ENCODE measurements at regions not wholly inside any gene's neighbourhood (a gene's known extent, or its start where the extent isn't known, plus 50 kb on each side); places are given as distances from the start of the nearest gene placed in this dataset.

DNA sequence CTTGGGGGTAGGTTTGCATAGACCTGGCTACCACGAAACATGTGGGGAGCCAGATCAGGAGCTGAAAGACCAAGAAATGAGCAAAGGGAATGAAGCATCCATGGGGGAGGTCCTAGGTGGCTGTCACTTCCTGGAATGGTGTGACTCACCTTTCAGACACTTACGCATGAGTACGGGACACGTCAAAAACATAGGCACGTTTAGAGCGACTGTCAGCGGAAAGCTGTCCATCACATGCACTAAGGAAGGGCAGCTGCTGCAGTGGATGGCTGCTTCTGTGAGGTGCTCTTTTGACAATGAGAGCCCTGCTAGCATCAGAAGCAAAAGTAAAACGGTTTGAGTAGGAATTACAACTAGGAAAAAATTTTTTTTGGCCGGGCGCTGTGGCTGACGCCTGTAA, 244.6 kb upstream of the CCDC54 start:
- DNase-seq, result no peak
- H3K27me3 Mint-ChIP-seq, result no peaks in the 10 kb centered on the region
- TF ChIP-seq, protein P1, sequence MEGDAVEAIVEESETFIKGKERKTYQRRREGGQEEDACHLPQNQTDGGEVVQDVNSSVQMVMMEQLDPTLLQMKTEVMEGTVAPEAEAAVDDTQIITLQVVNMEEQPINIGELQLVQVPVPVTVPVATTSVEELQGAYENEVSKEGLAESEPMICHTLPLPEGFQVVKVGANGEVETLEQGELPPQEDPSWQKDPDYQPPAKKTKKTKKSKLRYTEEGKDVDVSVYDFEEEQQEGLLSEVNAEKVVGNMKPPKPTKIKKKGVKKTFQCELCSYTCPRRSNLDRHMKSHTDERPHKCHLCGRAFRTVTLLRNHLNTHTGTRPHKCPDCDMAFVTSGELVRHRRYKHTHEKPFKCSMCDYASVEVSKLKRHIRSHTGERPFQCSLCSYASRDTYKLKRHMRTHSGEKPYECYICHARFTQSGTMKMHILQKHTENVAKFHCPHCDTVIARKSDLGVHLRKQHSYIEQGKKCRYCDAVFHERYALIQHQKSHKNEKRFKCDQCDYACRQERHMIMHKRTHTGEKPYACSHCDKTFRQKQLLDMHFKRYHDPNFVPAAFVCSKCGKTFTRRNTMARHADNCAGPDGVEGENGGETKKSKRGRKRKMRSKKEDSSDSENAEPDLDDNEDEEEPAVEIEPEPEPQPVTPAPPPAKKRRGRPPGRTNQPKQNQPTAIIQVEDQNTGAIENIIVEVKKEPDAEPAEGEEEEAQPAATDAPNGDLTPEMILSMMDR (IDR thresholded peaks at IDR 0.05), result no peak
- intact Hi-C loops (cut with micrococcal nuclease), result no loop called here
- no peak overlapping the region for H3K27ac Mint-ChIP-seq
- no peaks in the 10 kb centered on the region for H3K9me3 Mint-ChIP-seq
- ChIA-PET POLR2A (no interaction called here), CTCF (no interaction called here)
- H3K4me1 Mint-ChIP-seq, result no peaks in the 10 kb centered on the region
- no peaks in the 10 kb centered on the region for H3K36me3 Mint-ChIP-seq (ENCODE audit: low read depth)
- no peak overlapping the region for H3K4me3 Mint-ChIP-seq
- no peak for ATAC-seq (ENCODE audit: low read depth)

DNA sequence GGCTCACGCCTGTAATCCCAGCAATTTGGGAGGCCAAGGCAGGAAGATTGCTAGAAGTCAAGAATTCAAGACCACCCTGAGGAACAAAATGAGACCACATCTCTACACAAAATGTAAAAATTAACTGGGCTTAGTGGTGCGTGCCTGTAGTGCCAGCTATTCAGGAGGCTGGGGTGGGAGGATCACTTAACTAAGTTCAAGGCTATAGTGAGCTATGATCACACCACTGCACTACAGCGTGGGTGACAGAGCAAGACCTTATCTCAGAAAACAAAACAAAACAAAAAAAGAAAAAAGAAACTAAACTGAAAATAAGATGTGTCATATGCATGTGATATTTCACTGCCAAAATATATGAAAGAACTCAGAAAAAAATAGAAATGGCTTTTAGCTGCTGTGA, 243.3 kb upstream of the CCDC54 start:
- TF ChIP-seq, protein P1 (IDR thresholded peaks at IDR 0.05), result no peak
- Mint-ChIP-seq H3K36me3 (ENCODE audit: low read depth) (no peaks in the 10 kb centered on the region), H3K27me3 (no peaks in the 10 kb centered on the region), H3K9me3 (no peaks in the 10 kb centered on the region), H3K4me1 (no peaks in the 10 kb centered on the region), H3K4me3 (no peak overlapping the region), H3K27ac (no peak overlapping the region)
- POLR2A ChIA-PET, result no interaction called here
- ATAC-seq (ENCODE audit: low read depth), result no peak
- DNase-seq, result no peak
- CTCF ChIA-PET, result no interaction called here
- intact Hi-C loops (cut with micrococcal nuclease), result no loop called here

DNA sequence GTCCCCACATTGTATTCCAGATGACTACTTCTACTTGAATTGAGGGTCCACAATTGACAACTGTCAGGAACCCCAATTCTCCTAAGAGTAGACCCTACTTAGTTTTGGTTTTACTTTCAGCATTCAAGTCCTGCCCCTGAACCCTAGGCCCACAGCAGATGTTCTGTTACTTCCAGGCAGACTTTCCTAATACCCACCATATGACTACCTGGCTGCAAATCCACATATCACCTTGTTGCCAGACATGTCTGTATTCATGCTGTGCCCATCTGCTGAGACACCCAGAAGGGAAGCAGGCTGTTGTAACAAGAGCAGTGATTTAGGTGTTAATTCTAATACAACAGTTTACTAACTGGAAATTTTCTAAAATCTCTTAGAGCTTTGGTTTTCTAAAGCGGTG, 235.1 kb upstream of the CCDC54 start:
- peaks cover 10% of the 10 kb centered on the region for H3K9me3 Mint-ChIP-seq
- intact Hi-C loops (cut with micrococcal nuclease), result no loop called here
- peaks cover 3% of the 10 kb centered on the region for H3K4me1 Mint-ChIP-seq
- no peak overlapping the region for H3K4me3 Mint-ChIP-seq
- TF ChIP-seq, protein P1 (IDR thresholded peaks at IDR 0.05), result no peak
- POLR2A ChIA-PET, result no interaction called here
- no peaks in the 10 kb centered on the region for H3K27me3 Mint-ChIP-seq
- H3K27ac Mint-ChIP-seq, result no peak overlapping the region
- CTCF ChIA-PET, result no interaction called here
- DNase-seq, result no peak
- H3K36me3 Mint-ChIP-seq (ENCODE audit: low read depth), result no peaks in the 10 kb centered on the region
- no peak for ATAC-seq (ENCODE audit: low read depth)

GRCh38 chr3:107142786-107143575, 234.3 kb upstream of the CCDC54 start:
- POLR2A ChIA-PET, result no interaction called here
- Mint-ChIP-seq H3K27ac (no peak overlapping the region), H3K4me3 (no peak overlapping the region), H3K36me3 (ENCODE audit: low read depth) (no peaks in the 10 kb centered on the region), H3K4me1 (peaks cover 3% of the 10 kb centered on the region), H3K9me3 (peaks cover 10% of the 10 kb centered on the region), H3K27me3 (no peaks in the 10 kb centered on the region)
- TF ChIP-seq, protein P1 (IDR thresholded peaks at IDR 0.05), result no peak
- ATAC-seq (ENCODE audit: low read depth) (no peak), DNase-seq (no peak)
- intact Hi-C loops (cut with micrococcal nuclease), result no loop called here
- CTCF ChIA-PET, result no interaction called here

DNA sequence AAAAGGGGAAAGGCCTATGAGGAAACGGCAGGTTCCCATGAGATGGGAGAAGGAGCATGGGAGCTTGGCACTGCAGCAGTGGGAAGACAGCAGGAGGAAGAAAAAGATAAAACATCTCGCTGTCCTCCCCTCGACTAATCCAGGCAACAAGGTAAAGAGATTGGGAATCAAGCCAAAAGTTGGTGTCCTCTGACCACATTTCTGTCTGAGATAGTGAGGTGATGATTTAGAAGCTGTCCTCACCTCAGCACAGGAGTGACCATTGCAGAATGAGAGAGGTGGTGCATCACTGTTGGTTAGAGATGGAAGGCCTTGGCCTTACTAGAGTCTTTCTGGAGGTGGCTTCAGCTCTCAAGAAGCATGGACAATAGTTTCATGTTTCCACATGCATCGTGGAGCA, 226.6 kb upstream of the CCDC54 start:
- Mint-ChIP-seq H3K36me3 (ENCODE audit: low read depth) (no peaks in the 10 kb centered on the region), H3K4me1 (no peaks in the 10 kb centered on the region), H3K4me3 (no peak overlapping the region), H3K9me3 (peaks cover 4% of the 10 kb centered on the region), H3K27me3 (peaks cover 5% of the 10 kb centered on the region), H3K27ac (no peak overlapping the region)
- DNase-seq (no peak), ATAC-seq (ENCODE audit: low read depth) (no peak)
- TF ChIP-seq, protein P1 (IDR thresholded peaks at IDR 0.05), result no peak
- POLR2A ChIA-PET, result no interaction called here
- intact Hi-C loops (cut with micrococcal nuclease), result no loop called here
- CTCF ChIA-PET, result no interaction called here

All from activated B cell treated with CpG ODN at 0.5 μM for 24 hours (primary cell).